ENCODE measurements at regions not wholly inside any gene's neighbourhood (a gene's known extent, or its start where the extent isn't known, plus 50 kb on each side); places are given as distances from the start of the nearest gene placed in this dataset.

DNA sequence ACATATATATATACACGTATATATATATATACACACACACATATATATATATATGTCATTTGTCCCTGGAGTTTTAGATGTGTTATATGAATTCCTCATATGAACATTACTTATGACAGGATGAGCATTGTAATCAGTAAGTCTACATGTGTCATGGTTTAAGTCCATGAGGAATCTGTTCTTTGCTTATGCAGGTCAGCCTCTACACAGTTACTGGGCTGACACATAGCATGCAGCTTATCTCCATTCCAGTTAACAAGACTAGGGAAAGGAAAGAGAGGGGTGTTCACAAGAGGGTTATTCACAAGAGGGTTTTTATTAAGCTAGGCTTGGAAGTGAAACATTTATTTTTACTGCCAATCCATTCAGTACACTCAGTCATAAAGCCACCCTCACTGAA is 226.7 kb downstream of the SNX13 start:
- Histone ChIP-seq H3K27ac (ENCODE audit: low read length) (no peak overlapping the region), H3K9ac (ENCODE audit: low read length) (no peak overlapping the region), H3K9me2 (replicated peaks; ENCODE audit: low read length) (no peaks in the 10 kb centered on the region), H3K4me3 (ENCODE audit: low read length) (no peak overlapping the region), H3K4me2 (ENCODE audit: low read length) (no peak overlapping the region), H3K9me3 (ENCODE audit: low read length) (no peaks in the 10 kb centered on the region), H3K36me3 (ENCODE audit: low read depth, low read length) (no peaks in the 10 kb centered on the region), H3F3A (ENCODE audit: low read length, unreplicated experiment) (no peaks in the 10 kb centered on the region), H3K79me2 (ENCODE audit: low read length) (no peaks in the 10 kb centered on the region), H2AFZ (ENCODE audit: low read length) (no peak overlapping the region), H4K20me1 (ENCODE audit: low read length) (no peaks in the 10 kb centered on the region), H3K4me1 (ENCODE audit: insufficient read depth, low read length) (no peaks in the 10 kb centered on the region), H3K27me3 (ENCODE audit: low read length) (no peaks in the 10 kb centered on the region)
- ChIA-PET CTCF (no interaction called here), POLR2A (ENCODE audit: unreplicated experiment) (no interaction called here)
- DNase-seq (no peak), ATAC-seq (no peak)
- TF ChIP-seq, protein P1, sequence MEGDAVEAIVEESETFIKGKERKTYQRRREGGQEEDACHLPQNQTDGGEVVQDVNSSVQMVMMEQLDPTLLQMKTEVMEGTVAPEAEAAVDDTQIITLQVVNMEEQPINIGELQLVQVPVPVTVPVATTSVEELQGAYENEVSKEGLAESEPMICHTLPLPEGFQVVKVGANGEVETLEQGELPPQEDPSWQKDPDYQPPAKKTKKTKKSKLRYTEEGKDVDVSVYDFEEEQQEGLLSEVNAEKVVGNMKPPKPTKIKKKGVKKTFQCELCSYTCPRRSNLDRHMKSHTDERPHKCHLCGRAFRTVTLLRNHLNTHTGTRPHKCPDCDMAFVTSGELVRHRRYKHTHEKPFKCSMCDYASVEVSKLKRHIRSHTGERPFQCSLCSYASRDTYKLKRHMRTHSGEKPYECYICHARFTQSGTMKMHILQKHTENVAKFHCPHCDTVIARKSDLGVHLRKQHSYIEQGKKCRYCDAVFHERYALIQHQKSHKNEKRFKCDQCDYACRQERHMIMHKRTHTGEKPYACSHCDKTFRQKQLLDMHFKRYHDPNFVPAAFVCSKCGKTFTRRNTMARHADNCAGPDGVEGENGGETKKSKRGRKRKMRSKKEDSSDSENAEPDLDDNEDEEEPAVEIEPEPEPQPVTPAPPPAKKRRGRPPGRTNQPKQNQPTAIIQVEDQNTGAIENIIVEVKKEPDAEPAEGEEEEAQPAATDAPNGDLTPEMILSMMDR (conservative IDR thresholded peaks at IDR 0.05; ENCODE audit: low read depth, low read length) = no peak
- TF ChIP-seq EZH2 (IDR thresholded peaks at IDR 0.05; ENCODE audit: low read length, unreplicated experiment) (no peak), EZH2phosphoT487 (IDR thresholded peaks at IDR 0.05; ENCODE audit: borderline replicate concordance, low read length) (no peak)
- intact Hi-C loops (cut with micrococcal nuclease) = no loop called here
- BruUV-seq (replicated peaks) = no TSS peak

DNA sequence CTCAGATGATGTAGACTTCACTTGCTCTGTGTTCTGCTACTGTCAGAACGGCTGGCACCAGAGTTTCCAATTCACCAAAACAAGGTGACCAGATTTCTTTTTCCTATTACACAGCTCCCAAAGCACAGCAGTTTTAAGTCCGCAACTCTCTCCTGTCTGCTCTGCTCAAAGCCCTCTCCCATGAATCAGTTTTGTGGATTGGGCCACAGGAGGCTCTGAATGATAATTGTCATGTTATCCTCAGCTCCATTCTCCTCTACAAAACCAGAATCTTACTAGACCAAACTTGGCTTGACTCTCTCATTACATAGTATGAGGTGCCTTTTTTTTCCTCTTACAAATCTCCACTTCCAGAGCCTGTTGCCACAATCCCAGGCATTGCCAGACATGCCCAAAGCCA is 223.5 kb downstream of the SNX13 start:
- no peaks in the 10 kb centered on the region for H4K20me1 ChIP-seq (ENCODE audit: low read length)
- H3K4me2 ChIP-seq (ENCODE audit: low read length) = no peak overlapping the region
- CTCF ChIA-PET = no interaction called here
- intact Hi-C loops (cut with micrococcal nuclease) = no loop called here
- no peaks in the 10 kb centered on the region for H3K4me1 ChIP-seq (ENCODE audit: insufficient read depth, low read length)
- BruUV-seq (replicated peaks) = no TSS peak
- no peaks in the 10 kb centered on the region for H3K36me3 ChIP-seq (ENCODE audit: low read depth, low read length)
- no peaks in the 10 kb centered on the region for H3F3A ChIP-seq (ENCODE audit: low read length, unreplicated experiment)
- H3K27ac ChIP-seq (ENCODE audit: low read length) = no peak overlapping the region
- no peak for ATAC-seq
- no peak overlapping the region for H3K4me3 ChIP-seq (ENCODE audit: low read length)
- DNase-seq = no peak
- POLR2A ChIA-PET (ENCODE audit: unreplicated experiment) = no interaction called here
- no peaks in the 10 kb centered on the region for H3K9me3 ChIP-seq (ENCODE audit: low read length)
- no peak for TF ChIP-seq EZH2 (IDR thresholded peaks at IDR 0.05; ENCODE audit: low read length, unreplicated experiment)
- H2AFZ ChIP-seq (ENCODE audit: low read length) = no peak overlapping the region
- H3K9ac ChIP-seq (ENCODE audit: low read length) = no peak overlapping the region
- no peaks in the 10 kb centered on the region for H3K79me2 ChIP-seq (ENCODE audit: low read length)
- no peaks in the 10 kb centered on the region for H3K27me3 ChIP-seq (ENCODE audit: low read length)
- H3K9me2 ChIP-seq (replicated peaks; ENCODE audit: low read length) = no peaks in the 10 kb centered on the region

DNA sequence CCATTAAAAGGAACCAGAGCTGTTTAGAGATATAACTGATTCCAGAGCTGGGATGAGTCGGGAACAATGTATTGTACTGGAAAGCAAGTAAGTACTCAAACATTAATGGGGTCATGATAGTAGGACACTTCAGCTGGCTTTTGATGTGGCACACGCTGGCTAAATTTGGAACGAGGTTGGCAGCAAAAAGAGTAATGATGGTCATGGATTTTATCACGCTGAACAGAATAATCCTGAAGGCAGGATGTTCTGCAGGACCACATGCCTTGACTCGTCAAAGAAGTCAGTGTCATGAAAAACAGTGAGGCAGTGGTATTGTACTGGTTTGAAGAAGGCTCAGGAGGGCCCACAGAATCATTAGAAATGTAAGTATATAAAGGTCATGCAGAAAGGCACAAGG is 220.3 kb downstream of the SNX13 start:
- H3K4me3 ChIP-seq (ENCODE audit: low read length) = no peak overlapping the region
- CTCF ChIA-PET = no interaction called here
- no peaks in the 10 kb centered on the region for H3K27me3 ChIP-seq (ENCODE audit: low read length)
- H3K4me1 ChIP-seq (ENCODE audit: insufficient read depth, low read length) = no peaks in the 10 kb centered on the region
- ATAC-seq (no peak), DNase-seq (no peak)
- H2AFZ ChIP-seq (ENCODE audit: low read length) = no peak overlapping the region
- H3K9me2 ChIP-seq (replicated peaks; ENCODE audit: low read length) = no peaks in the 10 kb centered on the region
- H3K9ac ChIP-seq (ENCODE audit: low read length) = no peak overlapping the region
- H3K36me3 ChIP-seq (ENCODE audit: low read depth, low read length) = no peaks in the 10 kb centered on the region
- H3K79me2 ChIP-seq (ENCODE audit: low read length) = no peaks in the 10 kb centered on the region
- no peak overlapping the region for H3K27ac ChIP-seq (ENCODE audit: low read length)
- TF ChIP-seq EZH2 (IDR thresholded peaks at IDR 0.05; ENCODE audit: low read length, unreplicated experiment) = no peak
- TF ChIP-seq EZH2phosphoT487 (IDR thresholded peaks at IDR 0.05; ENCODE audit: borderline replicate concordance, low read length) = no peak
- TF ChIP-seq, protein P1 (conservative IDR thresholded peaks at IDR 0.05; ENCODE audit: low read depth, low read length) = no peak
- intact Hi-C loops (cut with micrococcal nuclease) = no loop called here
- no TSS peak for BruUV-seq (replicated peaks)
- no peaks in the 10 kb centered on the region for H4K20me1 ChIP-seq (ENCODE audit: low read length)
- H3K9me3 ChIP-seq (ENCODE audit: low read length) = no peaks in the 10 kb centered on the region
- H3F3A ChIP-seq (ENCODE audit: low read length, unreplicated experiment) = no peaks in the 10 kb centered on the region
- no peak overlapping the region for H3K4me2 ChIP-seq (ENCODE audit: low read length)
- POLR2A ChIA-PET (ENCODE audit: unreplicated experiment) = interaction anchor here (0.6 kb wide), 1 partner anchor 1981 kb away, joined by 4 read pairs; no protein-coding TSS in a partner anchor

Data from PC-3 (cell line).